Spleen (tissue), 11 donors: ENCODE measurements at regions not wholly inside any gene's neighbourhood (a gene's known extent, or its start where the extent isn't known, plus 50 kb on each side); places are given as distances from the start of the nearest gene placed in this dataset.

Source experiments
- DNase-seq: peaks from one replicate; pipeline ENCODE4 v3.0.0-alpha.2; 2020
- H3K27ac ChIP-seq, 8 donors: fragments of 200-600 bp; sonication (generic) in 7 of 8; 1 replicate in 4 of 8; 2 replicates in 4 of 8; pipeline versions ENCODE4 v1.5.0 to v1.8.0; 2016 to 2021; ENCODE audit warnings: inconsistent platforms in 4 of 8, mild to moderate bottlenecking in 4 of 8, moderate library complexity in 1 of 8
- H3K27me3 ChIP-seq, 7 donors: fragments of 200-600 bp; sonication (generic) in 6 of 7; replicated peaks in 1 of 7; 1 replicate in 4 of 7; 2 replicates in 3 of 7; pipeline versions ENCODE4 v1.5.0 to v1.8.0; 2016 to 2021; ENCODE audit warnings: inconsistent platforms in 3 of 7, mild to moderate bottlenecking in 1 of 7
- H3K36me3 ChIP-seq, 6 donors: fragments of 200-600 bp; sonication (generic) in 5 of 6; 1 replicate in 4 of 6; 2 replicates in 2 of 6; pipeline versions ENCODE4 v1.5.0 to v1.8.0; 2016 to 2021; ENCODE audit warnings: inconsistent platforms in 2 of 6
- H3K4me1 ChIP-seq, 6 donors: fragments of 200-600 bp; sonication (generic) in 5 of 6; 1 replicate in 3 of 6; 2 replicates in 3 of 6; pipeline versions ENCODE4 v1.5.0 to v1.8.0; 2016 to 2021; ENCODE audit warnings: inconsistent platforms in 3 of 6
- H3K4me3 ChIP-seq, 8 donors: fragments of 200-600 bp; sonication (generic) in 7 of 8; 1 replicate in 4 of 8; 2 replicates in 4 of 8; pipeline versions ENCODE4 v1.5.0 to v1.8.0; 2016 to 2021; ENCODE audit warnings: inconsistent platforms in 4 of 8, mild to moderate bottlenecking in 4 of 8, moderate library complexity in 2 of 8
- H3K9me3 ChIP-seq, 8 donors: fragments of 200-600 bp; sonication (generic) in 7 of 8; 1 replicate in 4 of 8; 2 replicates in 4 of 8; pipeline versions ENCODE4 v1.5.0 to v1.8.0; 2016 to 2021; ENCODE audit warnings: inconsistent platforms in 4 of 8
- POLR2A ChIP-seq, 3 donors: fragments of 450-650 bp; IDR thresholded peaks; one replicate each; pipeline ENCODE4 v1.5.1; 2017; ENCODE audit warnings: antibody characterized with exemption in 3 of 3, mild to moderate bottlenecking in 1 of 3
- POLR2AphosphoS5 ChIP-seq, 3 donors: sonication (generic); formaldehyde crosslinking; IDR thresholded peaks; one replicate each; pipeline ENCODE4 v1.5.1; 2017; ENCODE audit warnings: antibody characterized with exemption in 3 of 3
- WGBS, 5 donors: extraction: QIAGEN DNeasy Blood & Tissue Kit in 3 of 5; methylation state at CpG; one replicate each; pipeline versions ENCODE4 v1.1.5 to v1.1.7; 2013 to 2018; 5-methylcytosine and 5-hydroxymethylcytosine counted together
- intact Hi-C: fragments of 100-400 bp; cut with DNase I; formaldehyde crosslinking; loops from one replicate; pipeline ENCODE4 v1.15.0; 2023; ENCODE audit warnings: low total_unique reads
- TF ChIP-seq, protein P1 (sequence below), 11 experiments: fragments of 200-600 bp in 7 of 11; fragments of 450-650 bp in 4 of 11; sonication (generic) in 4 of 11; IDR thresholded peaks in 8 of 11; conservative IDR thresholded peaks in 3 of 11; 1 replicate in 7 of 11; 2 replicates in 4 of 11; pipeline versions ENCODE4 v1.4.0 to v1.8.0; 2016 to 2021; ENCODE audit warnings: antibody characterized with exemption in 11 of 11, inconsistent platforms in 4 of 11, mild to moderate bottlenecking in 1 of 11
- donor health status: healthy with polysubstance abuse.
- donor health status: DM: no; HTN: no; CAD: no; lungs with moderate emphysema.
- donor health status: DM: no; HTN: no; CAD: no.
- donor health status: Bipolar disorder and iron deficiency.
- donor health status: healthy.
- donor health status: DM: no; HTN: no; CAD: no.
- donor health status: DM: yes; HTN: yes; CAD: no.

DNA sequence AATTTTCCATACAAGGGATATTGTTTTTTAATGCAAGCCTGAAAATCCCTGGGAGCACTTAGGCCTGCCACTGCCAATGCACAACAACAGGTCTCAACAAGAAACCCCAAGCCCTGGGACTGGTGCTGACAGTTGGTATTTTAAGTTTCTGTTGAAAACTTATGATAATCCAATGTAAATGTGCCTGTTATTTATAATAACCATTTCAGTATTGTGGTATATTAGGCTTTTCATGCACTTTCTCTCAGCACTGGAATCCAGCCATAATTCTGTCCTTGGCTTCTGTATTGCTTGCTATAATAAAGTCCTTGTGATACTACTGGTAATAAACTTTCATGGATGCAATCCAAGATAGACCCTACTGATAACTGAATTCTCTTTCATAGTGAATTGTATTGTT is 218.9 kb downstream of the PCDH7 start:
- DNase-seq, result no peak
- Histone ChIP-seq H3K27ac (peak overlapping the region in 3 of 8 donors; percentile 22 to 47 (median 31)), H3K4me1 (no peaks in the 10 kb centered on the region), H3K4me3 (no peak overlapping the region), H3K36me3 (no peaks in the 10 kb centered on the region), H3K9me3 (no peaks in the 10 kb centered on the region), H3K27me3 (no peaks in the 10 kb centered on the region)
- TF ChIP-seq POLR2AphosphoS5 (IDR thresholded peaks at IDR 0.05), result no peak
- intact Hi-C loops, result no loop called here

DNA sequence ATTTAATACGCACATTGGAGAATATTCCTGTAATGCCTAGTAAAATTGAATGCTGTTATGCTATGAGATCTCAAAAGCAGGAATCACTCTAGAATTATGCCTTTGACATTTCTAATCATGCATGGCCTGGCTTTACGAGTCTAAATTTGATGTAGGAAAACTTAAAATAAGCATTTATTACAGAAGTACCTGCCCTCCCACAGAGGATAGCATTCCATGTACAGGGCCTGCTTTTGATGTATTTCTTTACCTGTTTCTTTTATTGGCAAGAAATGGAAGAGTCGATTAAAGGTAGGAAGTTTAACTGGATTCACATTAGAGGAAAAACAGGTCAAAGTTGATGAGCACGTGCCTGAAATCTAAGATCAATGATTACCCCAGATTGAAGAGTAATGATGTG is 219.5 kb downstream of the PCDH7 start:
- Histone ChIP-seq H3K4me1 (no peaks in the 10 kb centered on the region), H3K27me3 (no peaks in the 10 kb centered on the region), H3K27ac (peak overlapping the region in 3 of 8 donors; percentile 26 to 55 (median 47)), H3K36me3 (no peaks in the 10 kb centered on the region), H3K9me3 (no peaks in the 10 kb centered on the region), H3K4me3 (no peak overlapping the region)
- intact Hi-C loops, result no loop called here
- 62 to 83% (median 71%) methylated on average over 4 of the region's 4 CpGs for WGBS, 5 donors
- DNase-seq, result no peak
- TF ChIP-seq POLR2A (IDR thresholded peaks at IDR 0.05), result no peak

DNA sequence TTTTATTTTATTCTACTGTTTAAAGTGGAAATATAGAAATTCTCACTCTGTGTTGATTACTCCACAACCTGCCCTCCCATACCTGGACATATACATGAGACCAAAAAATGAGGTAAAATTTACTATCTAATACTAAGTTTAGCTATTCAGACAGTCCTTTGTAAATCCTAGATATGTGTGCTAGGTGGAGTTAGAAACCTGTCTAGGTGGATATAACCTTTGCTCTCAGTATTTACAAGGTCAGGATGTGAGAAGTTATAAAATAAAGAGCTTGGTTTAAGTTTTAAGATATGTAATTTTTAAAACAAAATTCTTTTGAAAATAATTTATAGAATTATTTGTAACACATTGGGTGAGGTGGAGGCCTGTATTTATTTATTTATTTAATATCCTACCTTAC is 221.5 kb downstream of the PCDH7 start:
- no peaks in the 10 kb centered on the region for H3K27me3 ChIP-seq
- no peak for DNase-seq
- no peaks in the 10 kb centered on the region for H3K4me1 ChIP-seq
- intact Hi-C loops, result no loop called here
- H3K27ac ChIP-seq, result no peak overlapping the region
- TF ChIP-seq POLR2AphosphoS5 (IDR thresholded peaks at IDR 0.05) (no peak), POLR2A (IDR thresholded peaks at IDR 0.05) (no peak)
- TF ChIP-seq, protein P1, sequence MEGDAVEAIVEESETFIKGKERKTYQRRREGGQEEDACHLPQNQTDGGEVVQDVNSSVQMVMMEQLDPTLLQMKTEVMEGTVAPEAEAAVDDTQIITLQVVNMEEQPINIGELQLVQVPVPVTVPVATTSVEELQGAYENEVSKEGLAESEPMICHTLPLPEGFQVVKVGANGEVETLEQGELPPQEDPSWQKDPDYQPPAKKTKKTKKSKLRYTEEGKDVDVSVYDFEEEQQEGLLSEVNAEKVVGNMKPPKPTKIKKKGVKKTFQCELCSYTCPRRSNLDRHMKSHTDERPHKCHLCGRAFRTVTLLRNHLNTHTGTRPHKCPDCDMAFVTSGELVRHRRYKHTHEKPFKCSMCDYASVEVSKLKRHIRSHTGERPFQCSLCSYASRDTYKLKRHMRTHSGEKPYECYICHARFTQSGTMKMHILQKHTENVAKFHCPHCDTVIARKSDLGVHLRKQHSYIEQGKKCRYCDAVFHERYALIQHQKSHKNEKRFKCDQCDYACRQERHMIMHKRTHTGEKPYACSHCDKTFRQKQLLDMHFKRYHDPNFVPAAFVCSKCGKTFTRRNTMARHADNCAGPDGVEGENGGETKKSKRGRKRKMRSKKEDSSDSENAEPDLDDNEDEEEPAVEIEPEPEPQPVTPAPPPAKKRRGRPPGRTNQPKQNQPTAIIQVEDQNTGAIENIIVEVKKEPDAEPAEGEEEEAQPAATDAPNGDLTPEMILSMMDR (IDR thresholded peaks at IDR 0.05 in 8 of 11, conservative IDR thresholded peaks at IDR 0.05 in 3 of 11), result no peak
- no peaks in the 10 kb centered on the region for H3K9me3 ChIP-seq
- H3K36me3 ChIP-seq, result no peaks in the 10 kb centered on the region
- H3K4me3 ChIP-seq, result no peak overlapping the region

DNA sequence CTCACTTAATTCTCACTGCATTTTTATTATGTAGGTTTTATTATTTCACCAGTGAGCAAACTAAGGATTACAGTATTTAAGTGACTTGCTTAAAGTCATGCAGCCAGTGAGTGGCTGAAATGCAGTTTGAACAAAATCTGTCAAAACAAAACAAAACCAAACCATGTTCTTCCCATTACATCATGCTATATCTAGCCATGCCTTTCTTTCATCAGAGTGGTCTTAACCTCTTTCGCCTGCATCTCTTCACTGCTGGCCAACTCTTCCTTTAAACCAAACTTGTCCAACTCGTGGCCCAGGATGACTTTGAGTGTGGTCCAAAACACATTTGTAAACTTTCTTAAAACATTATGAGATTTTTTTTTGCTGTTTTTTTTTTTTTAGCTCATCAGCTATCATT is 223.2 kb downstream of the PCDH7 start:
- TF ChIP-seq POLR2A (IDR thresholded peaks at IDR 0.05) (no peak), POLR2AphosphoS5 (IDR thresholded peaks at IDR 0.05) (no peak)
- TF ChIP-seq, protein P1 (IDR thresholded peaks at IDR 0.05 in 8 of 11, conservative IDR thresholded peaks at IDR 0.05 in 3 of 11), result no peak
- H3K27me3 ChIP-seq, result no peaks in the 10 kb centered on the region
- H3K9me3 ChIP-seq, result no peaks in the 10 kb centered on the region
- intact Hi-C loops, result no loop called here
- no peaks in the 10 kb centered on the region for H3K4me1 ChIP-seq
- DNase-seq, result no peak
- H3K27ac ChIP-seq, result no peak overlapping the region
- H3K4me3 ChIP-seq, result no peak overlapping the region
- 71 to 87% (median 77%) methylated on average over 2 of the region's 2 CpGs for WGBS, 5 donors
- H3K36me3 ChIP-seq, result no peaks in the 10 kb centered on the region

DNA sequence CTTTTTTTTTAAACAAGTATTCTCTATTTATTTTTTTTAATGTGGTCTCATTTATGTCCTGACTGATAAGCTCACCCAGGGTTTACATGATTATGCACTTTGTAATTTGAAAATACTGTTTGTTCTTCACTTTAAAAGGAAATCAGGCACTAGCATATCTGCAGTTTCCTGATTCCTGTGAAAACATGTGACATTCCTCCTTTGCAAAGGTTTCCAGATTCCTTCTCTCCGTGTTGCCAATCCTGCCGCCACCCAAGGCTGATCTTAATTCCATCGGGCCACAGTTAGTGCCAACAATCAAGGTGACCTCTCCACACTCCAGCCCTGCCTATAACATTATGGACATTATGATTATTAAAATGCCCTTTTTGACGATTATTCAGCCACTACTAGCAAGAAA is 225.4 kb downstream of the PCDH7 start:
- TF ChIP-seq POLR2AphosphoS5 (IDR thresholded peaks at IDR 0.05) (no peak), POLR2A (IDR thresholded peaks at IDR 0.05) (no peak)
- TF ChIP-seq, protein P1 (IDR thresholded peaks at IDR 0.05 in 8 of 11, conservative IDR thresholded peaks at IDR 0.05 in 3 of 11), result no peak
- Histone ChIP-seq H3K4me3 (no peak overlapping the region), H3K9me3 (no peaks in the 10 kb centered on the region), H3K36me3 (no peaks in the 10 kb centered on the region), H3K27me3 (no peaks in the 10 kb centered on the region), H3K4me1 (no peaks in the 10 kb centered on the region), H3K27ac (peak overlapping the region in 2 of 8 donors; percentile 1 to 8)
- DNase-seq, result no peak
- intact Hi-C loops, result no loop called here
- 50 to 71% (median 63%) methylated on average over 4 of the region's 4 CpGs for WGBS, 5 donors
